C4-2B (cell line): ENCODE measurements at regions not wholly inside any gene's neighbourhood (a gene's known extent, or its start where the extent isn't known, plus 50 kb on each side); places are given as distances from the start of the nearest gene placed in this dataset.

Experiments
- H3K27ac ChIP-seq: fragments of 450-650 bp; 2 replicates; pipeline ENCODE4 v1.5.1; 2017
- ZFX ChIP-seq: fragments of 450-650 bp; IDR thresholded peaks from 2 replicates; pipeline ENCODE4 v1.6.1; 2017
- TF ChIP-seq, protein P1 (sequence below): fragments of 450-650 bp; conservative IDR thresholded peaks from 2 replicates; pipeline ENCODE4 v1.5.1; 2017; ENCODE audit warnings: mild to moderate bottlenecking

DNA sequence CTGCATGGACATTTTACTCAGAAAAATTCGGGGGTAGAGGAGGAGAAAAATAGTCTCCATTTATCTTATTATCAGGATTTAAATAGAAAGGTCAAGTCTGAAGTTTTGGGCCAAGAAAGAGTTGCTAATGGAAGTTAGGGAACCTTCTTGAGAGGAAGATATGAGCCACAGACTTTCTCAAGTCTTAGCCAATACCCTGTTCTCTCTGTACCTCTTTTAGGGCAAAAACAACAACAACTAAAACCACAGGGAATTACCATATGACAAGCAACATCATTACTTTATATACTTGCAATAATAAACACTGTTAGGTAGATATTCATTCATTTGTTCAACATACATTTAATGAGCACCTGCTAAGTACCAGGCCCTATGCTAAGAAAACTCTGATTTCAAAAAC is 282.2 kb upstream of the CDH5 start:
- TF ChIP-seq, protein P1, sequence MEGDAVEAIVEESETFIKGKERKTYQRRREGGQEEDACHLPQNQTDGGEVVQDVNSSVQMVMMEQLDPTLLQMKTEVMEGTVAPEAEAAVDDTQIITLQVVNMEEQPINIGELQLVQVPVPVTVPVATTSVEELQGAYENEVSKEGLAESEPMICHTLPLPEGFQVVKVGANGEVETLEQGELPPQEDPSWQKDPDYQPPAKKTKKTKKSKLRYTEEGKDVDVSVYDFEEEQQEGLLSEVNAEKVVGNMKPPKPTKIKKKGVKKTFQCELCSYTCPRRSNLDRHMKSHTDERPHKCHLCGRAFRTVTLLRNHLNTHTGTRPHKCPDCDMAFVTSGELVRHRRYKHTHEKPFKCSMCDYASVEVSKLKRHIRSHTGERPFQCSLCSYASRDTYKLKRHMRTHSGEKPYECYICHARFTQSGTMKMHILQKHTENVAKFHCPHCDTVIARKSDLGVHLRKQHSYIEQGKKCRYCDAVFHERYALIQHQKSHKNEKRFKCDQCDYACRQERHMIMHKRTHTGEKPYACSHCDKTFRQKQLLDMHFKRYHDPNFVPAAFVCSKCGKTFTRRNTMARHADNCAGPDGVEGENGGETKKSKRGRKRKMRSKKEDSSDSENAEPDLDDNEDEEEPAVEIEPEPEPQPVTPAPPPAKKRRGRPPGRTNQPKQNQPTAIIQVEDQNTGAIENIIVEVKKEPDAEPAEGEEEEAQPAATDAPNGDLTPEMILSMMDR = no peak
- TF ChIP-seq ZFX = no peak
- H3K27ac ChIP-seq = no peak overlapping the region

DNA sequence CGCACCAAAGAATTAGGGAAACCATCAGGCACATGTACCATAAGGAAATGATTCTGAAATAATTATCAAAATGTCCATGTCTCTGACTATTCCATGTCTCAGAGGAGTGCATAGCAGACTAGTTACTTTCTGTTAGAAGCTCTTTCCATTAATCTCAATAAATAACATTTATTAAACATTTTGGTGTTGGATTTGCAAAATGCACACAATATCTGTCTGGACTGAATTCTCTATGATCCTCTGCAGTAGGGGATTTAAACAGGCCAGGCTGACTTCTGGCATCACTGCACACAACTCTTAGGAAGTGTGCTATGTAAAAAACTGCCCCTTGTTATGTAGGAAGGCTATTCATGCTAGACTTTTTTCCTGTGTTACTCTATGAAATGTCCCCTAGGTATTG is 283.3 kb upstream of the CDH5 start:
- TF ChIP-seq ZFX = no peak
- TF ChIP-seq, protein P1 = no peak

DNA sequence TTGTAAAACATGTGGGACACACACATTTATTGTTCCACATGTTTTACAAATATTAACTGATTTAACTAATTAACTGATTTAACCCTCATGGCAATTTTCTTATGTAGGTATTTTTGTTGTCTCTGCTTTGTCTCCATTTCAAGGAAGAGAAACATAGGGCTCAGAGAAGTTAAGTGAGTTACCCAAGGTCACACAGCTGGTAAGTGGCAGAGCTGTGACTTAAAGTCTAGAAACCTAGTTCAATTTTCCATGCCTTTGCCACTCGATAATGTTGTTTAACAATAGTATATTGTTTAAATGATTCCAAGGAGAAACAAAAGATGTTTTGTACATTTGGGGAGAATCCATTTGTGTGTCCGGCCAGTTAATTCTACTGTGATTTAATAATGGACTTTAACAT is 284.1 kb upstream of the CDH5 start:
- H3K27ac ChIP-seq = no peak overlapping the region
- TF ChIP-seq ZFX = no peak
- TF ChIP-seq, protein P1 = no peak

More for the DNA sequence above, 283.3 kb upstream of the CDH5 start:
- H3K27ac ChIP-seq = no peak overlapping the region

DNA sequence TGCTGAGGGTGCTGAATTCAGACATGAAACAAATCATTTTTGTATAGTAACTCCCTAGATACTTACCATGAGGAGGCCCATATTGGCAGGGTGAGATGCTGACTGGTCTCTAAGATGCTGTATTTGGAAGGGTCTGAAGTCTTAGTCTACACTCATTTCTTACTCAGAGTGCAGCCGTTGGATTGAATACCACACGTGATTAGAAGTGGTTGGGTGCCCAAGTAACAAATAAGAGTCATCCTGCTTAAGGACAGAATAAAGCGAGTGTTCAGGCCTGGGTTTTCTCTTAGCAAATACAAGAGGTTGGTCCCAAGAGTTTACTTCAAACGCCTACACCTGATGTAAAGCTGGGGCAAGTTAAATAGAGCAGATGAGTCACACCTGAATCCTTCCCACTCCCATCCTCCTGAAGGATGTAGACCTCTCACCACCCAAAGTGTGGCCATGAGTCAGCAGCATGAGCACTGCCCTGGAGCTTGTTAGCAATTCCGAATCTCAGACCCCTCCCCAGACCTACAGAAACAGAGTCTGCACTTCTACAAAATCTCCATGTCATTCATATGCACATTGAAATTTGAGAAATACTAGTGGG is 284.6 kb upstream of the CDH5 start:
- H3K27ac ChIP-seq = no peak overlapping the region
- TF ChIP-seq, protein P1 = no peak

DNA sequence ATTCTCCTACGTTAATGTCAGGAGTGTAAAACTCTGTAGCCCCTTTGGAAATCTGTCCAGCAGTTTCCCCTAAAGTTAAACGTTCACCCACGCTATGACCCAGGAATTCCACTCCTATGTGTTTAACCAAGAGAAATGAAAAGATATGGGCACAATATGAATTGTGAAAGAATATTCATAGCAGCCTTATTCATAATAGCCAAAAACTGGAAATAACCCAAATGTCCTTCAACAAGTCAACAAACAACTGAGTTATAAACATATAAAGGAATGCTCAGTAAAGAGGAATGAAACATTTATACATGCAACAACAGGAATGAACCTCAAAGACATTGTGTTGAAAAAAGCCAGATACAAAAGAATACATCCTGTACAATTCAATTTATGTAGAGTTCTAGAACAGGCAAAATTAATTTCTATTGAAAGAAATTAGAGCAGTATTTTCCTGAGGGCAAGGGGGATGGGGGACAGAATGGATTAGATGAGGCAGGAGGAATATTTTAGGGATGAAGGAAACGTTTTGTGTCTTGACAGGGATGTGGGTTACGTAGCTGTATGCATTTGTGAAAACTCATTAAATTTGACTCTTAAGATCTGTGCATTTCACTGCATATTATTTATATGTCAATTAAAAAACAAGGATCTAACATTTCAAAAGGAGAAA is 286.7 kb upstream of the CDH5 start:
- H3K27ac ChIP-seq = no peak overlapping the region
- TF ChIP-seq, protein P1 = no peak
- TF ChIP-seq ZFX = no peak

DNA sequence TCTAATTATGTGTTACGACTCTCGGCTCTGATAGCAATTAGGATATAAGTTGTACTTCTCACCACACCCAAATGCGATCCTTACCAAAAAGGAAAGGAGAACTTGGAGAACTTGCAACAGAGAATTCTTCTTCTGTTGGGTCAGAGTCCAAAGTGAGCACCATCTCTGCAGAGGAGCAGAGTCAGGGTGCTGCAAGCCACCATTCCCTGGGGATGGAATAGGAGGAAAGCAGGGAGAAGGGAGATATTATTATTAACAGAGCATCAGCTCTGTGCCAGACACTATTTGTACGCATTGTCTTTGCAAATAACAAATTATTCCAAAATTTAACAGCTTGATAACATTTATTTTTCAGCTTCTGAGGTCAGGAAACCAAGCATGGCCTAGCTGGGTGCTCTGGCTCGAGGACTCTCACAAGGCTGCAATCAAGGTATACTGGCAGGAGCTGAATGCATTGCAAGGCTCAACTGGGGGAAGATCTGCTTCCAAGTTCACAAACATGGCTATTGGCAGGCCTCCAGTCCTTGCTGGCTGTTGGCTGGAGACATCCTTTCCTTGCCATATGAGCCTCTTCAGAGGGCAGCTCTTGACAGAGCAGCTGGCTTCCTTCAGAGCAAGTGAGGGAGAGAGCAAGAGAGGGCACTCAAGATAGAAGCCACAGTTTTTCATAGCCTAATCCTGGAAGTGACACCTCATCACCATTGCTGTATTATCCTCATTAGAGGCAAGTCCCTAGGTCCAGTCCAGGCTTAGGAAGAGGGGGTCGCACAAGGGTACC is 296.2 kb upstream of the CDH5 start:
- TF ChIP-seq, protein P1 = no peak
- no peak for TF ChIP-seq ZFX
- H3K27ac ChIP-seq = no peak overlapping the region

DNA sequence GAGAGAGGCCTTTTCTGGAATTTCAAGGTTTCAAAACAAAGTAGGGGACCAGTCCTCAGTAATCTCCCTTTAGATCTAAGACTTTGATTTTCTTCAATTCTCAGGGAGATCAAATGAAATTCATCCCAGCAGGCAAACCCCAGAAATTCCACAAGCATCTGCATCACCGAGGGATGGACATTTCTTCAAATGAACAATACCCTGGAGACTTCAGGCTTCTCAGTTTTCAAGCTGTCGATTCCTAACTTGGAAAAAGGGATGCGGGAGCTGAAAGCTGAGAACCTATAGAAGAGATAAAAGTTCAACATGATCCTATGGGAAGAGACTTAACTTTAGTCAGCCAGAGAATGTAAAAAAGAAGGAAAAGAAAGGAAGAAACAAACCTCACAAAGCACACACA is 296.9 kb upstream of the CDH5 start:
- no peak overlapping the region for H3K27ac ChIP-seq
- TF ChIP-seq, protein P1 = no peak
- TF ChIP-seq ZFX = no peak
